AG09319 (cell line): ENCODE measurements at regions not wholly inside any gene's neighbourhood (a gene's known extent, or its start where the extent isn't known, plus 50 kb on each side); places are given as distances from the start of the nearest gene placed in this dataset.
A peak's percentile ranks its signal among the peaks of the same experiment; 100 is the strongest.
"Not testable (repeated sequence)": the region's sequence is repeated elsewhere in the genome, so short reads cannot be mapped to it uniquely, and the experiment has no call there.

Experiments used
- DNase-seq: peaks from one replicate; pipeline ENCODE4 v3.0.0-alpha.2; 2010; ENCODE audit warnings: low read depth; ENCODE audit errors: extremely low read depth
- CTCF ChIP-seq: IDR thresholded peaks from 2 replicates; pipeline ENCODE4 v1.5.1; 2011; ENCODE audit warnings: low read depth, mild to moderate bottlenecking, inconsistent platforms, low read length, moderate library complexity

GRCh38 chr4:124155239-124155638 lies 557.3 kb downstream of the ANKRD50 start:
- TF ChIP-seq CTCF: no peak
- DNase-seq: no peak

GRCh38 chr4:124157396-124158083 lies 555.0 kb downstream of the ANKRD50 start:
- DNase-seq: no peak
- TF ChIP-seq CTCF: no peak

GRCh38 chr4:124163401-124163800 lies 549.1 kb downstream of the ANKRD50 start:
- TF ChIP-seq CTCF: no peak
- DNase-seq: no peak

- TF ChIP-seq CTCF: no peak
- DNase-seq: no peak
Measured at GRCh38 chr4:124167602-124168001, 544.9 kb downstream of the ANKRD50 start.

- not testable (repeated sequence) for DNase-seq
Measured at GRCh38 chr4:124169524-124169923, 543.0 kb downstream of the ANKRD50 start.

- peak; percentile 11 for DNase-seq
- TF ChIP-seq CTCF: no peak
Measured at GRCh38 chr4:124173912-124174311, 538.6 kb downstream of the ANKRD50 start.

- no peak for TF ChIP-seq CTCF
- DNase-seq: peak; percentile 46
Measured at GRCh38 chr4:124177647-124178425, 534.7 kb downstream of the ANKRD50 start.
